Ishikawa (cell line): ENCODE measurements at regions not wholly inside any gene's neighbourhood (a gene's known extent, or its start where the extent isn't known, plus 50 kb on each side); places are given as distances from the start of the nearest gene placed in this dataset.

Experiments
- CEBPB ChIP-seq: IDR thresholded peaks from 2 replicates; pipeline ENCODE4 v1.6.1; 2012
- CREB1 ChIP-seq: IDR thresholded peaks from 2 replicates; pipeline ENCODE4 v1.6.1; 2012; ENCODE audit warnings: low read depth
- EGR1 ChIP-seq: IDR thresholded peaks from 2 replicates; pipeline ENCODE4 v1.6.1; 2012
- EP300 ChIP-seq: IDR thresholded peaks from 2 replicates; pipeline ENCODE4 v1.6.1; 2012; ENCODE audit warnings: borderline replicate concordance
- FOXM1 ChIP-seq: IDR thresholded peaks from 2 replicates; pipeline ENCODE4 v1.6.1; 2012; ENCODE audit warnings: low read depth, borderline replicate concordance
- MAX ChIP-seq: IDR thresholded peaks from 2 replicates; pipeline ENCODE4 v1.6.1; 2012
- NFIC ChIP-seq: IDR thresholded peaks from 2 replicates; pipeline ENCODE4 v1.6.1; 2012
- RAD21 ChIP-seq: IDR thresholded peaks from 2 replicates; pipeline ENCODE4 v1.6.1; 2012; ENCODE audit warnings: low read depth
- REST ChIP-seq: IDR thresholded peaks from 2 replicates; pipeline ENCODE4 v1.6.1; 2012; ENCODE audit warnings: low read depth, mild to moderate bottlenecking
- TAF1 ChIP-seq: IDR thresholded peaks from 2 replicates; pipeline ENCODE4 v1.6.1; 2012; ENCODE audit warnings: low read depth, mild to moderate bottlenecking
- TCF12 ChIP-seq: IDR thresholded peaks from 2 replicates; pipeline ENCODE4 v1.6.1; 2012; ENCODE audit warnings: low read depth
- TEAD4 ChIP-seq: IDR thresholded peaks from 2 replicates; pipeline ENCODE4 v1.6.1; 2012
- USF1 ChIP-seq: IDR thresholded peaks from 2 replicates; pipeline ENCODE4 v1.6.1; 2012
- YY1 ChIP-seq: IDR thresholded peaks from 2 replicates; pipeline ENCODE4 v1.6.1; 2012; ENCODE audit warnings: low read depth
- ZBTB7A ChIP-seq: IDR thresholded peaks from 2 replicates; pipeline ENCODE4 v1.6.1; 2012; ENCODE audit warnings: low read depth

DNA sequence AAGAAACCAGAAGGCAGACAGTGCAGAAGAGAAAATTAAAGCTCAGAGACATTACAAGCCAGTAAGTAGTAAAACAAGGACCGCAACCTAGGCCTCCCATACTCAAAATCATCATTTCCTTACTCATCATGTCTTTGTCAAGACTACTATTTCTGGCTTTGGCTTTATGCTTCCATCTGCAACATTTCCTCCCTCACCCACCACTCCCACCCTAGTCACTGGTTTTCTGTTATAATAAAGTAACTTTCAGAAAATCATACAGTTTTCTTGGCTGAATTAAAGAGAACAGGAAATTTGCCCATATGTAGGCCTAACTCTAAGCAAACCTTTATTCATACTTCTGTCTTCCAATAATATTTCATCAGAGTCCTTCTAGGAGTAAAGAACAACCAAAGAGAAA lies 247.6 kb upstream of the RORA start:
- TF ChIP-seq RAD21 (no peak), MAX (no peak), EP300 (no peak), REST (no peak), TCF12 (no peak), EGR1 (no peak), USF1 (no peak), CEBPB (no peak), CREB1 (no peak)

GRCh38 chr15:61474796-61475195 lies 245.7 kb upstream of the RORA start:
- TF ChIP-seq CREB1 (no peak), TCF12 (no peak), EGR1 (no peak), NFIC (no peak), YY1 (no peak), REST (no peak), ZBTB7A (no peak), EP300 (no peak)

DNA sequence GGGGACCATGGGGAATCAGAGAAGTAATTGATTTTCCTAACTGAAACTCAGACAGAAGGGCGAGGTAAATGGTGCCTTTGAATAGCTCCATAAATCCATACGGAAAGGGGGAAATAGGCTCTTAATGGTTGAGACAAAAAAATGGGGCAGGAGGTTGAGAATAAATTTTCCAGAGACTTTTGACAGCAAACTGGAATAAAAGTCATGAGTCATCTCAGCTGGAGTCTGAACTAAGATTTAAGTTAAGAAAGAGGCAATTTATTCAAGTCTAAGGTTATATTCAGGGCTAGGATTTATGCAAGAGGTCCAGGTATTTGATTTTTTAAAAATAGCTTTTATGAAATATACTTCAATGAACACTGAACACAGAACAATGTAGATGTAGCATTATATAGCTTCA lies 238.7 kb upstream of the RORA start:
- TF ChIP-seq REST (no peak), CEBPB (no peak), ZBTB7A (no peak), TEAD4 (no peak), YY1 (no peak), TCF12 (no peak), NFIC (no peak), FOXM1 (no peak)

DNA sequence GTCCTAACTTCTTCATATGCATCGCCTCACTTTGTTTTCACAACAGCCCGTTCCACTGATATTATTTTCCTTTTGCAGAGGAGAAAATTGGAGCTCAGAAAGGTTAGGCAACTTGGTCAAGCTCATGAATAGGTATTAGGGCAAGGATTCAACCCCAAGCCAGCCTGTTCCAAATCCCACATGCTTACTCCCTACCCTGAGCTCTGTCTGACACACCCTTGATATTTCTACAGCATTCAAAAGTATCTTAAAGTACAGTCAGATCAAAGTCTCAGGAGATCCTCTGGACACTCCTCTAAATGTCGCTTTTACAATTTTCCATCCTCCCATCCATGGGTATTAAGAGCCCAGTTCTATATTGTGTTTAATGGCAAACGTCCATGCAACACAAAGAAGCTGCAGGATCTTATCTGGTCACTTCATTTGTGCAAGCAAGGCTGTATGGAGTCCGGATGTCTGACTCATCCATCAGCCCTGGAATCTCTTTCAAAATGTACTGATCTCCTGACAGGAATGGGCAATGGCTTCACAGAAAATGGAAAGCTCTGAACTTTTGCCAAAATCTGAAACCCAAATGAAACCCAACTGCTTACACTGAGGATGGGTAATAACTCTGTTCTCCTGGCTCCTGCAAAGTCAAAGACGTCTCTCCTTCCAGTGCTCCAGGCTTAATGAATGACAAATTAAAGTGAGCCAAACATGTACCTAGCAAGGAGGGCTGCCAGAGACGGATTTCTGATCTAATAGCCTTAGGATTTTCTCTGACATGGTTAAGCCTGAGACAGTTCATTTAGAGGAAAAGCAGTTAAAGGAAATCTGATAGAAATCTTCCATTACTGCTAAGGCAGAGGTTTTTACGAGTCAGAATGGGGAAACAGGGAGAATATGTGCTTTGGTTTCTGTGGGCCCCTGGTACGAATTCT lies 230.9 kb upstream of the RORA start:
- TF ChIP-seq EP300, result no peak
- no peak for TF ChIP-seq NFIC
- no peak for TF ChIP-seq TCF12
- no peak for TF ChIP-seq TAF1
- no peak for TF ChIP-seq CREB1
- TF ChIP-seq TEAD4, result no peak
- TF ChIP-seq EGR1, result no peak
- TF ChIP-seq USF1, result no peak
- no peak for TF ChIP-seq RAD21
- TF ChIP-seq YY1, result no peak
- TF ChIP-seq ZBTB7A, result no peak
- no peak for TF ChIP-seq MAX
